ENCODE measurements at regions not wholly inside any gene's neighbourhood (a gene's known extent, or its start where the extent isn't known, plus 50 kb on each side); places are given as distances from the start of the nearest gene placed in this dataset.

GRCh38 chr3:72034986-72035385 is 250.0 kb upstream of the PROK2 start:
- TF ChIP-seq CTCF (IDR thresholded peaks at IDR 0.05; ENCODE audit: poor library complexity) (no peak), EZH2 (IDR thresholded peaks at IDR 0.05; ENCODE audit: borderline replicate concordance) (no peak)

Measured in hepatocyte (in vitro differentiated cells).